Stimulated activated CD4-positive, alpha-beta T cell treated with anti-CD3 and anti-CD28 coated beads, Interleukin-2, amount 100 ng/mL, for 48 hours (primary cell): ENCODE measurements at regions not wholly inside any gene's neighbourhood (a gene's known extent, or its start where the extent isn't known, plus 50 kb on each side); places are given as distances from the start of the nearest gene placed in this dataset.
"Not testable (repeated sequence)": the region's sequence is repeated elsewhere in the genome, so short reads cannot be mapped to it uniquely, and the experiment has no call there.

ENCODE experiments used
- DNase-seq, 2 donors: peaks; one replicate each; pipeline ENCODE4 v3.0.0-alpha.2; 2020

- DNase-seq = no peak
These were observed 346.4 kb upstream of the FAM174A start for GRCh38 chr5:100188778-100189177.

GRCh38 chr5:100188339-100188738 is 346.8 kb upstream of the FAM174A start:
- no peak for DNase-seq

DNA sequence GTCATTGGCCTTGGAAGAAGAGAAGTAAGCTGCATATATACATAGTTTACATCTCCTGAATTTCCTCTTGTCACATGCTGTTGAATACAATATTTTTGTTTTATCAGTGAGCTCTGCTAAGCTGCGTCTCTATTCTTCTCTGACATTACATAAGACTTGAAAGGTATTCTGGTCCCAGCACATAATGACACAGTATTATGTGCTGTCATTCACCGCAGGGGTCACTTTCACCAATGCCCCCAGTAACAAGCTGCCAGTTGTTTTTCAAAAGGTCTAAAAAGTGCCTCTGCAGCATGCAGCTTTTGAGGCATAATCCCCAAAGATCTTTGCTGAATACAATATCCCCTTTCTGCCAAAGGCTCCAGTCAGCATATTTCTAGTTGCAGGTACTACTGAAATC is 349.0 kb upstream of the FAM174A start:
- no peak for DNase-seq

GRCh38 chr5:100182402-100182801 is 352.8 kb upstream of the FAM174A start:
- no peak for DNase-seq

- no peak for DNase-seq
These were observed 359.8 kb upstream of the FAM174A start for GRCh38 chr5:100175346-100175745.

GRCh38 chr5:100165309-100165708 is 369.9 kb upstream of the FAM174A start:
- DNase-seq = no peak

DNA sequence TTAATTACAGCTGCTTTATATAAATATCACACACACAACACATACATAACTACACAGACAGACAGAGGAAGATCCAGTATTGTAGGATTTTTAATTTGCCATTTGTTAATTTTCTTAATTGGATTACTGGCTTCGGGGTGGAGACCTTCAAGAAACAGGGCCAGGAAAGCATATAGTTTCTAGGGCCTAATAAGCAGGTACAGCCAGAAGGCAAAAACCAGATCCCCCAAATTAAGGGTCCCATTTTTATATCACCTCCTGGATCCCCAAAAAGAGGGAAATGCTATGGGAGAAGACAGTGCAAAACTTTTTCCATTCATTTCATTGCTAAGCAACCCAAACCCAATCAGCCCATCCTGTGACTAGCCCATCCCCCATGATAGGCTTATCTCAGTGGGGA is 373.3 kb upstream of the FAM174A start:
- DNase-seq = no peak

DNA sequence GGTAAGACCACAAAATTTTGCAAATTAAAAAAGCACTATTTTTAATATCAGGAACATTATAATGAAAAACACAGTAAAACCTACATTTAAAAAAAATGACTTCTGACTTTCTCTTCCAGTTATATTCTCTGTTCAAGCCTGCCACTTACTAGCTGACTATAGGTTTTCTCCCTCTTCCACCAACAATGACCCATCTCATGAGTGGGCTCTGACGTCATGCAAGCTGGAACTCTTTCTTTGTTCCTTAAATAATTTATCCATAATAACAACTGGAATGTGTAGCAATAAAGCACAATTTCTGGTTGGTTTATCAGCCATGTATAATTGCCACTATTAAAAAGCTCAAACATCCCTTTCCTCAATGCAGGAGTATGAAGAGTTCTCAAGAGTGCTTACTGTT is 378.1 kb upstream of the FAM174A start:
- no peak for DNase-seq

GRCh38 chr5:100148239-100148638 is 386.9 kb upstream of the FAM174A start:
- no peak for DNase-seq

- no peak for DNase-seq
These were observed 392.6 kb upstream of the FAM174A start for GRCh38 chr5:100142607-100143006.

GRCh38 chr5:100131161-100131560 is 404.0 kb upstream of the FAM174A start:
- no peak for DNase-seq

DNA sequence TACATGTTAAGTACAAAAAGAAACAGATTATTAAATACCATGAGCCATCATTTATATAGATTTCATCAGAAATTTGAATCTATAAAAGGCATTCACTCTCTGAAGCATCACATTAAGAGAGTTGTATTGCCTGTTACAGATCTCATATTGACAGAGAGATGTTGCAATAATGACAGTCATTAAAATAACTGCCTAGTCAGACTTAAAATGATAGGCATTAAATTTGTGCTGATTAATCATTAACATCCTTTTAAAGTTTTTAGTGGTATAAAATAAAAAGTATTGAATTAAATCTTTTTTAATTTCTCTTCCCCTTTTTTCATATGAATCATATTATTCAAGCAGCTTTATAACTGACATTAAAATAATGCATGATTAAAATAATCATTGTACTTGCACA is 404.9 kb upstream of the FAM174A start:
- DNase-seq = no peak

DNA sequence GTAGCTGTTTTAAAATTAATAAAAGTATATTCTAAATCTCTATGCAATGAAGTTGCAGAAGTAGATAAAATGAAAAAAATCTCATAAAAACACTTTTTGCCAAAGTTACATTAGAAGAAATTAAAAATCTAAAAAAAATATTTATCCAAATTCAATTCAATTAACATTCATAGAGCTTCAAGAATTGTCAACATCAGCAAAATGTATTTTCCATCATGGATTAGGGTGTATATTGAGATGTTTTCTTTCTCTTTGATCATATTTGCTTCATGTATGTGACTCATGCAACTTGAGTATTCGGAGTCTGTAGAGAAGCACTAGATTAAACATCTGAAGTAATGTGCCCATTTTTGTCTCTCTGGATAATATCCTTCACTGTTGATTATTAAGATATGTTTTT is 415.3 kb upstream of the FAM174A start:
- no peak for DNase-seq

GRCh38 chr5:100110497-100110896 is 424.7 kb upstream of the FAM174A start:
- DNase-seq = no peak

- no peak for DNase-seq
These were observed 426.3 kb upstream of the FAM174A start for GRCh38 chr5:100108883-100109282.

- not testable (repeated sequence) for DNase-seq
These were observed 431.5 kb upstream of the FAM174A start for GRCh38 chr5:100103592-100104119.

- DNase-seq = not testable (repeated sequence)
These were observed 433.7 kb upstream of the FAM174A start for GRCh38 chr5:100101466-100101865.

DNA sequence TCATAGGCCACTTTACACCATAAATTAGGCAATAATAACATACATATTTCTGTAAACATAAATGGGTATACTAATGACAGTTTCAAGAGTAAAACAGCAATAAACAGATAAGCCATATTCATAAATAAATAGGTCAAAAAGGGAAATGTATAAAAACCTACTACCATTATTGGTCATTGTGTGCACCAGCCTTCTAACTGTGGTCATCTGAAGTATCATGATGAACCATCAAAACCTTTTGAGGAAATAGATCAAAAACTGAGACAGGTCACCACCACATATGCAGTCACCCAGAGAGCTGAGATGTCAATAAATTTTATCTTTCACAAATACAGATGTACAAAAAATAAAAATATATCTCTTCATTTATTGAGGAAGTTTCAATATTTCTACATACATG is 438.8 kb upstream of the FAM174A start:
- not testable (repeated sequence) for DNase-seq

DNA sequence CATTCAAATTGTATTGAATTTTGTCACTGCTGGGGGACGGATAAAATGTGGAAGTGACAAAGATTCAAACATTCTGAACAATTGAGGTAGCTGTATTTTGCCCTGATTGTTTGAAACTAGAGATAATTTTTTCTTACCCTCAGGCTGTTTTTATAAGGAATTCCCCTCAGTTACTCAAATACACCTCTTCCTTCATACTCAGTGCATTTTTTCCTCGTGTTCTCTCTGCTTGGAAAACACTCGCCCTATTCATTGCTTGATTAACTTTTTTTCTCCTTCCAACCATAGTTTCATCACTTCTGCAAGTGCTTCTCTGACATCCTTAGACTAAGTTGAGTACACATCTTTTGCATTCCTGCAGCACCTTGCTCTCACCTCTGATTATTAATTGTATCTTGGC is 454.5 kb upstream of the FAM174A start:
- not testable (repeated sequence) for DNase-seq

DNA sequence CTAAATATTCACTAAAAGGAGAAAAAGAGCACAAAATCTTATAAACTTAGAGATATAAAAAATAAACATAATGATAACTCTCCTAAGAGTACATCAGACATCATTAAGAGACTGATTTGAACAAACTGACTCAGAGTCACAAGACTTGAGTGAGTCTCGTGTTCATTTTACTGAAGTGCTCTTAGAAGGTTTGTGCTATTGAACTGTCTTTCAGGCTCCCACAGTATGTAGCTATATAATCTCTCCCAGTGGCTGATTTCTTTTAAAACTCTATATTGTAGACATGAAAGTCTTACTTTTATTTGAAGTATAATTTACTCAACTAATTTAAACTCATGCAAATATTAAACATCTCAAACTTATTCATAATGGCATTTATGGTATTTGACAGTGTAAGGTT is 456.0 kb upstream of the FAM174A start:
- DNase-seq = not testable (repeated sequence)

DNA sequence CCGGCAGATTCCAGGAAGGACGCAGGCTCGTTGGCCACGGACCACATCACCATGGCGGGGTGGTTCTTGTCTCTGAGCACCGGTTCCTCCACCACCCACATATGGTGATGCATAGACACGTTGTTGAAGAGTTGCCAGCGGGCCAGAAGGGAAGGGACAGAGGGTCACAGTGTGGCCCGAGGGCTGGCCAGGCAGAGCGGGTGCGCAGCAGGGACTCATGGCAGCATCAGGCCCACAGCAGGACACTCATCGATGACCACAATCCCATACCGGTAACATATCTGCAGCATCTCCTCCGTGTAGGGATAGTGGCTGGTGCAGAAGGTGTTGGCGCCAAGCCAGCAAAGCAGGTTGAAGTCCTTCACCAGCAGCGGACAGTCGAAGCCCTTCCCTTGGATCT is 469.2 kb upstream of the FAM174A start:
- not testable (repeated sequence) for DNase-seq

- no peak for DNase-seq
These were observed 491.7 kb upstream of the FAM174A start for GRCh38 chr5:100043475-100043874.

- DNase-seq = no peak
These were observed 508.6 kb upstream of the FAM174A start for GRCh38 chr5:100026606-100027005.

GRCh38 chr5:100023536-100023935 is 511.6 kb upstream of the FAM174A start:
- no peak for DNase-seq

DNA sequence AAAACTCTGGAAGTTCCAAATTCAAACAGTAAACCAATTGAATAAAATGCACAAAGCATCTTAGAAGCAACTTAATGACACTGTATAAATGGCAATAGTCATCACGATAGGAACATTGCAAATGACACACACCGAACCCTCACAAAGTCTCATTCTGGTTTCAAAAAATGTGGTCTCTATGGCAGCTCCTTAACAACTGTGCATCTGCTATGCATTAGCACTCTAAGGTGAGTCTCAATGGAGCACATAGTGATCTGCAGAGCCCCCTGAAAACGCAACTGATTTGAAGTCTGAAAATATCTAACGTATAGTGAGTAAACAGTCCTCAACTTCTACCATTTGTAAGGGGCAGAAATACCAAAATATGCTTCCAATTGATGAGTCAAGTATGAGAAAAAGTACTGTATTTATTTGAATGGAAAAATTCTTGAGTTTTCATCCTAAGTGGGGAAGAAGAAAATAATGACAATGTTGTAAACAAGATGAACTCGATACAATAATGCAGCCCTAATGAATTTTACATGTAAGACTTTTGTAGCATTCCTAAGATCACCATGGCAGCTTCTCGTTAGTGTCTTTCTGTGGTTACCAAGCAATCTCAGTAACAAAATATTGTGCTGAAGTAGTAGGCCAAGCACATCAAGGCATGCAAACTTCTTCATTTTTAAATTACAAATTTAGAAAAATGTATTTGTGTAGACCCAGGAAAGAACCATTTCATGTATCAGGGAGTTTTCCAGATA is 517.5 kb upstream of the FAM174A start:
- DNase-seq = no peak
